A673 (cell line): ENCODE measurements at regions not wholly inside any gene's neighbourhood (a gene's known extent, or its start where the extent isn't known, plus 50 kb on each side); places are given as distances from the start of the nearest gene placed in this dataset.

ENCODE experiments used
- CTCF ChIP-seq: fragments of 300-800, 200-600 bp; sonication (generic); conservative IDR thresholded peaks from 2 replicates; pipeline ENCODE4 v1.5.1; 2017; ENCODE audit warnings: low read depth, mild to moderate bottlenecking, antibody characterized with exemption, low read length, moderate library complexity, mixed read lengths
- EZH2 ChIP-seq: fragments of 200-600 bp; sonication (generic); IDR thresholded peaks from 2 replicates; pipeline ENCODE4 v1.6.1; 2017; ENCODE audit warnings: borderline replicate concordance, low read depth, mild to moderate bottlenecking, mixed read lengths, antibody characterized with exemption, low read length; ENCODE audit not compliant: poor library complexity, severe bottlenecking

DNA sequence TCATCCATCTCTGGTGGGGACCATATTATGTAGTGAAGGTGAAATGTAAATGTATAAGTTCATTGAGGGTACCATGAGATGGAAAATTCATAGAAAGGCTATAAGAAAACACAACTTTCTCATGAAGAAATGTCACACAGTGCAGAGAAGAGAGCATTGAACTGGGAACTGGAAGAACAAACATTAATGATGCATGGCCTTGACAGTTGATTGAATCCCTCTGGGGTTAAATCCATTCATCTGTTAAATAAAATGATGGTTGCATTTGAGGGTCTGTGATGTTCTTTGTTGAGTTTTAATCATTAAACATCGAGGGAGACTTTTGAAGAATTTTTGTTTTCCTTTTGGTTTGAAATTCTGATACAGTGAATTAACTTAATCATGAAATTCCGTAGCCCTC, 1401.4 kb downstream of the FAM181B start:
- TF ChIP-seq CTCF (no peak), EZH2 (no peak)
